RWPE1 (cell line): ENCODE measurements at regions not wholly inside any gene's neighbourhood (a gene's known extent, or its start where the extent isn't known, plus 50 kb on each side); places are given as distances from the start of the nearest gene placed in this dataset.

Source experiments
- CTCF ChIA-PET: fragments of 350-600 bp; sonication (Branson Sonifier 250); formaldehyde crosslinking; extraction: SDS; loops from one replicate; lab custom pipeline; 2021; lab: Yijun Ruan, JAX
- POLR2A ChIA-PET: fragments of 400-600 bp; formaldehyde crosslinking; extraction: SDS; loops from one replicate; lab custom pipeline; 2020; ENCODE audit warnings: antibody characterized with exemption; ENCODE audit not compliant: low non-redundant PET; lab: Yijun Ruan, JAX
- DNase-seq: peaks from one replicate; pipeline ENCODE4 v3.0.0; 2012; ENCODE audit warnings: low spot score
- H3K27ac ChIP-seq: fragments of 450-650 bp; 2 replicates; pipeline ENCODE4 v1.5.1; 2017
- CTCF ChIP-seq: fragments of 450-650 bp; conservative IDR thresholded peaks from 2 replicates; pipeline ENCODE4 v1.5.1; 2017; ENCODE audit warnings: low read depth, mild to moderate bottlenecking

GRCh38 chr5:20353499-20353898 lies 365.5 kb upstream of the CDH18 start:
- no peak overlapping the region for H3K27ac ChIP-seq
- POLR2A ChIA-PET = no interaction called here
- peak; percentile 17 for DNase-seq
- CTCF ChIA-PET = interaction anchor here (0.7 kb wide), 1 partner anchor 1067 kb away, joined by 6 read pairs; no protein-coding TSS in a partner anchor
- TF ChIP-seq CTCF = no peak

DNA sequence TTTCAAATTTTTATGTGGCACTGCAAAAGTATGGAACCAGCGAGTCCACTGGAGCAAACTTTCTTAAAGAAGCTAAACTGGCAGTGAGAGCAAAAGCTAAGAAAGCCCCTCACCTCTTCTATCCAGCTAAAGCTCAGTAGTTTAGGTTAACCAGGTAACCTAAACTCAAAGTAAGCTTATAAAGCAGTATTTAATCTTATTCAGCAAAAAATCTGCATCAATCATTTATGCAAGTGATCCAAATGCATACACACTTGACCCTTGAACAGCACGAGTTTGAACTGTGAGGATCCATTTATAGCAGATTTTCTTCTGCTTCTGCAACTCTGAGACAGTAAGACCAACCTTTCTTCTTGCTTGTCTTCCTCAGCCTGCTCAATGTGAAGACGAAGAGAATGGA lies 363.8 kb upstream of the CDH18 start:
- ChIA-PET POLR2A (no interaction called here), CTCF (no interaction called here)
- DNase-seq = no peak
- no peak for TF ChIP-seq CTCF
- no peak overlapping the region for H3K27ac ChIP-seq

DNA sequence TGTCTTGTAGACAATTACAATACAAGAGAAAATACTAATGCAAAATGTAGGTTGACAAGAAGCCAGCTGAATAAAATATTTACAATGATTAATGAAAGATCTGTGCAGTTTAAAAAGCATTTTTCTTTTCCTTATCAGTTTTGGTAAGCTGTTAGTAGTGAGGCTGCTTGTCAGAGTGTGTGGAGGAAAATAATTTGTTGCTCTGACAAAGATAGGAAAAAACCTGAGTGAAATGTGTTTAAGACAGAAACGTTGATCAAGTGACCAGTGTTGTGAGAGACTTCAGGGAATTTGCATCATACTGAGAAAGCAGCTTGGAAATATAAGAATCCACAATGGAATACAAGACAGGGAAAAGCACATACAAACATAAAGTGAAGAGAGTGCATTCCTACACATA lies 360.3 kb upstream of the CDH18 start:
- CTCF ChIA-PET = no interaction called here
- POLR2A ChIA-PET = no interaction called here
- H3K27ac ChIP-seq = no peak overlapping the region
- no peak for DNase-seq
- TF ChIP-seq CTCF = no peak

- H3K27ac ChIP-seq = no peak overlapping the region
- TF ChIP-seq CTCF = no peak
- POLR2A ChIA-PET = no interaction called here
- CTCF ChIA-PET = no interaction called here
- no peak for DNase-seq
Observed at GRCh38 chr5:20347334-20347733, 359.3 kb upstream of the CDH18 start.

DNA sequence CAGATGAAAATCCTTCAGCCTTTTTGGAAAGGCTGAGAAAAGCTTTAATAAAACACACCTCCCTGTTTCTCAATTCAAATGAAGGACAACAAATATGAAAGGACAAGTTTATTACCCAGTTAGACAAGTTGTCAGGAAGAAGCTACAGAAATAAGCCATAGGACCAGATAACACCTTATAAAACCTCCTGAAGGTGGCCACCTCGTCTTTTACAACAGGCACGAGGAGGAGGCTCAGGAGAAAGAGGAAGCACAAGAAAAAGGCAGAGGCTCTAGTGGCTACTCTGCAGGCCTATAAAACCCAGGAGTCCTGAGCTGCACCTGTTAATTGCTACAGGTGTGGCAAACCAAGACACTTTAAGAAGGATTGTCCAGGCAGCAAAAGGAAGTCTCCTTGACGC lies 352.1 kb upstream of the CDH18 start:
- CTCF ChIA-PET = no interaction called here
- POLR2A ChIA-PET = no interaction called here
- no peak for DNase-seq
- H3K27ac ChIP-seq = no peak overlapping the region
- TF ChIP-seq CTCF = no peak

- CTCF ChIA-PET = interaction anchor here (0.5 kb wide), 2 partner anchors 530 to 1132 kb away, joined by 3 read pairs; no protein-coding TSS in a partner anchor
- DNase-seq = no peak
- POLR2A ChIA-PET = no interaction called here
- H3K27ac ChIP-seq = no peak overlapping the region
- TF ChIP-seq CTCF = no peak
Observed at GRCh38 chr5:20335978-20336377, 348.0 kb upstream of the CDH18 start.
